Suppressor macrophage (primary cell): ENCODE measurements at regions not wholly inside any gene's neighbourhood (a gene's known extent, or its start where the extent isn't known, plus 50 kb on each side); places are given as distances from the start of the nearest gene placed in this dataset.
A peak's percentile ranks its signal among the peaks of the same experiment; 100 is the strongest.

ENCODE experiments used
- DNase-seq, 4 experiments: peaks; one replicate each; pipeline ENCODE4 v3.0.0-alpha.2; 2020 to 2022

DNA sequence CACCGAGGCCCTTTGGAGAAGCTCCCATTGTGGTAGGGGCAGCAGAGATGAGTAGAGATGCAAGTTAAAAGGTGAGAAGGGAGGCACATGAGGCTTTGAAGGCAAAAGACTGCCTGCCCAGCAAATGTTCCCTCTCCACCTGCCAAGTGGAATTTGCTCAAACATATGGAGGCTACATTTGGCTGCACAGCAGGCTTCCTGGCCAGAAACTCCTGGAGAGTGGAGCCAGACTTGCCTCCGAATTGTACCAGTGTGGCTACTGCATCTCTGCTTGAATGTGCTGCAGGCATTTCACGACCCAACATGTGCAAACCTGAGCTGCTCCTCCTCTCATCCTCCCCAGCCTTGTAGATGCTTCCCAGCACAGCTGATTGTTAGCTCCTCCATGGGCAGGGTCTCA is 229.2 kb downstream of the ZNF621 start:
- DNase-seq: no peak

DNA sequence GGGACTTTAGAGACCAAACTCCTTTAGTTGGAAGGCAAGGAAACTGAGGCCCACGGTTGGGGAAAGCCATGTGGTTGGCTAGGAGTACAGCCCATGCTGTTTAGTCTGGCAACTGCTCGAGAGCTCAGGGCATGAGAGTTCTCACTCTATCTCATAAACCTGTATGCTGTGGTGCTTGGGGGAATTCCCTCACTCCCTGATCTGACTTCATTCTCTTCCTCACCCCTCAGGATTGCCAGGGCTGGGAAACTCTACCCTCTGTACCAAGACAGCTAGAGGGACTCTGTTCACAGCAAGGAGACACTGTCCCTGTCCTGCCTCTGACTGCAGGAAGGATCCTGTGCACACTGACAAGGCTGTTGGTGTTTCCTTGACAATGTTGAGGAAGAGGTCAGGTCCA is 230.2 kb downstream of the ZNF621 start:
- no peak for DNase-seq

DNA sequence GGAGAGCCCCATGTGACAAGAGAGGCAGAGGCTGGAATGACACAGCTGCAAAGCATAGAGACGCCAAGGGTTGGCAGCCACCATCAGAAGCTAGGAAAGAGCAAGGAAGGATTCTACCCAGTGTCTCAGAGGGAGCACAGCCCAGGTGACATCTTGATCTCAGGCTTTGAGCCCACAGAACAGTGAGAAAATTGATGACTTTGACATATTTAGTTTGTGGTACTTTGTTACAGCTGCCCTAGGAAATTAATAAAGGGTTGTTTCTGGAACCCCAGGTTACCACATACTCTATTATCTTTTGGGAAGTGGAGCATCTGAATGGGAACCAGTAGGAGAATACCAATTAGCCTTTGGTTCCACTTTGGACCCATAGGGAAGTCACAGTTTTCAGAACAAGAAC is 231.7 kb downstream of the ZNF621 start:
- no peak for DNase-seq

DNA sequence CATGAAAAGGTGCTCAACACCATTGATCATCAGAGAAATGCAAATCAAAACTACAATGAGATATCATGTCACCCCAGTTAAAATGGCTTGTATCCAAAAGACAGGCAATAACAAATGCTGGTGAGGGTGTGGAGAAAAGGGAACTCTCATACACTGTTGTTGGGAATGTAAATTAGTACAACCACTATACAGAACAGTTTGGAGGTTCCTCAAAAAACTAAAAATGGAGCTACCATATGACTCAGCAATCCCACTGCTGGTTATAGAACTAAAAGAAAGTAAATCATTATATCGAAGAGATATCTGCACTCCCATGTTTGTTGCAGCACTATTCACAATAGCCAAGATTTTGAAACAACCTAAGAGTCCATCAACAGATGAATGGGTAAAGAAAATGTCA is 238.0 kb downstream of the ZNF621 start:
- DNase-seq: peak; percentile 40 to 79 (median 60)

DNA sequence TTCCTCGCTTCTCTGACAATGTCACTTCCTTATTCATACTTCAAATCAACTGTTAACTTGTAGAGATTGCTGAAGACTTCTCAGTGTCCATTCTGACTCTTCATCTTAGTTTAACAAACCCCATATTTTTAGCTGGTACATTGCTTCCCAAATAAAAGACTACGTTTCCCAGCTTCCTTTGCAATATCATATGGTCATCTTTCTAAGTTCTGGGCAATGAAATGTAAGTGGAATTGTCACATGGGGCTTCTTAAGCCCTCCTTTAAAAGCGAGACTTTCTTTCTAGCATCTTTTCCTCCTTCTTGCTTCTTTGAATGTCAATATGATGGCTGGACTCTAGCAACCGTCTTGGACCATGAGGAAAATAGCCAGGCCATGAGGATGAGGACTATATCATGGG is 239.0 kb downstream of the ZNF621 start:
- peak in 3 of 4 experiments; percentile 13 to 58 (median 52) for DNase-seq

DNA sequence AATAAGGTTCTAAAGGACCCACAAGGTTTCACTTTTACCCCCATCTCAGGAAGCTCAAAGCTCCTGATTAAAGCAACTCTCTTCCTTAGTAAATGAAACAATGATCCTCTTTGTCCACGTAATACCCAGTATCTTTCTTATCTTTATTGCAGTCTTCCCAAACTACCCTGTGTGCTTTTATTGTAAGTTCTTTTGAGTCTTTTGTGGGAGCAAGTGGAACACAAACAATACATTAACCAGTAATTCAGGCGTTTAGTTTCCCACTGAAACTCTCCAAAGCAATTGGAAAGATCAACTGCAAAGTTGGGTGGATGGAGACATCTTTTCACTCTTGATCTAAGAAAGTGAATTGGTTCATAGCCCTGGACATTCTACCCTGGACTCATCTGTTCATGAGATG is 240.0 kb downstream of the ZNF621 start:
- no peak for DNase-seq

DNA sequence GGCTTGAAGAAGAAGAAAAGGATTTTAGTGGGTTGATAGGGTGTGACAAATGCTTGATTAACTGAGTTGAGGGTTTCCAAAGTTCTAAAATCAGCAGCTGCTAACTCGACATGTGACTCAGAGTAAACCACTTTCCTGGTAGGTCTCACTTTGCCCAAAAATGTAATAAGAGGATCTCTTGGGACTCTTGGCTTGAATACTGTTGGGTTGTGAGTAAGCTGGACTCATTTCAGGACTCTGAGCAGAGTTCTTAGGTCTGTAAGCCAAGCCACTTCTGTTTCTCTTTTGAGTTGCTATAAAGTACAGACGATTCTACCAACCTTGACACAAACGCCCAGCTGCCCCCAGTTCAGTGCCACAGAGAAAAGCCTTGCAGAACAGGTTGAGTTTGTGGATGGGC is 241.1 kb downstream of the ZNF621 start:
- no peak for DNase-seq

DNA sequence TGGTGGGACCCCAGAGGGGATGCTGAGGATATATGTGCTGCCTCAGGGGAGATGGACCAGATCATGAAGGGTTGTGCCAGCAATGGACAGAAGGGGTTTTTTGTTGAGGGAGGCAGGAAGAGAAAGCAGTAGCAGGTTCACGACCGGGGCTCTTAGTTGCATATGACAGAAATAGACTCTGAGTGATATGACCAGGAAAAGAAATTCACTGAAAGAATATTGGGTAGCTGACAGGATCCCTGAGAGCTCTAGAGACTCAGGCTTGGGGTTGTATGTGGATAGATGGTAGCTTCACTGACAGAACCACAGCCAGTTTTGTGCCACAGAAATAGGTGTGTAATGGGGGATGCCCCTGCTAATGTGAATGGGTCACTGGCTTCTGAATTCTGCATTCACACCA is 241.6 kb downstream of the ZNF621 start:
- no peak for DNase-seq

DNA sequence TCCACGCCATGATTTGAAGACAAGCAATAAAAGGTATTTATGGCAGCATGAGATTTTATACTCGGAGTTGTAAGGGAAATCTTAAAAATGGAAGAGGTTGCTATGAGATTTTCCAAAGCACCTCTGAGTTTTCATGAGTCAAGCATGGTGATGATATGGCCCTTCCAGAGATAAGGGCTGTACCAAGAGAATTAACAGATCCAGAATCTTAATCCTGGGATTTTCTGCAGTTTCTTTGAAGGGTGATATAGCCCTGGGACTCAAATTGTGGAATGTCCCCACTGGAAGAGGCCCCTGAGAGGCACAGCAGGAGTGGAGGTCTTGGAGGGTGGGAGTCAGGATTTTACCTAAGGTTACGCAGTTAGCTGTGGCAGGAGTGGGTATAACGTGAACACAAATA is 243.3 kb downstream of the ZNF621 start:
- no peak for DNase-seq

DNA sequence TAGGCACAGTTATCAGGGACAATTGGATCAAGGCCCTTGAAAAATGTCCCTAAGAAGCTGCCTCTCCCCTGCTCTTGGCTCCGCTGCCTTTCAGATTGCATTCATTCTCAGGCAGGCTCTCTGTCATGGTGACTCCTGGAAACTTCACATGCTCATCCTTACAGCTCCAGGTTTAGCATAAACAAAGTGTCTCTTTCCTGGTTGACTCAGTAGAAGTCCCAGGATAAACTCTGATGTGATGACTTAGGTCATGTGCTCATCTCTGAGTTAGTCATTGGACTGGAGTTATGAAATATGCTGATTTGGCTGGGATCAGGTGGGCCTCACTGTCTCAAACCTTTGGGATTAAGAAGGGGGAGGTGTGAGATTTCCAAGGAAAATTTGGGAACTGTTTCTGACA is 243.8 kb downstream of the ZNF621 start:
- DNase-seq: peak; percentile 9 to 50 (median 28)

DNA sequence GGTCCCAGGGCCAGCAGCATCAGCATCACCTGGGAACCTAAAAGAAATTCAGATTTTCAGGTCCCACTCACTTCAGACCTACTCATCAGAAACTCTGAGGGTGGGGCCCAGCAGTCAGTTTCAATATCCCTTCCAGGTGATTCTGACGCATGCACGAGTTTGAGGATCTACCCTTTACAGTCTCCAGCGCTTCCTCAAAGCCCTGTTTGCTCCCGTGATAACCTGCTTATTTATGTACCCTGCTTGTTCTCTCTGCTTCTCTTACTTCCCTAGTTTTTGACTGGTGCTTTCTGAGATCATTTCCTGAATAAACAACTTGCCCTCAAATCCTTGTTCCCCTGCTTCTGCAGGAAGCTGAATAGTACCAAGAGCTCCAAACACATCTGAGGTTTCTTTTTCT is 245.3 kb downstream of the ZNF621 start:
- peak; percentile 70 to 88 (median 83) for DNase-seq

DNA sequence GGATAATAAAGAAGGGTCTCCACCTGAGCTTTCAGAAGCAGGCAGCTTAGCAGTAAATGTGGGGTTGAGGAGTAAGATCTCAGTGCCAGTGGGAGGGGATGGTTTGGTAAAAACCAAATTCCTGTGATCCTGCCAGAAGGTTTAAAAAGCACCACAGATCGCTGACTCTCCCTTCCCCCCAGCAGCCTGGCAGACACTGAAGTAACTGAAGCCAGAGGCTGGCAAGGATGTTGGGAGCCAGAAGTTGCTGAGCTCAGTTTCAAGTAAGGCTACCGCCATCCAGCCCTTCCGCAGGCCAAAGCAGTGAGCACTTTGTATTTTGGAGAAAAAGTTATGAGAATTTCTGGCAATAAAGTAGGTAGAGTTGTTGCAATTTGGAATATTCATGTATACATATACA is 246.4 kb downstream of the ZNF621 start:
- no peak for DNase-seq

DNA sequence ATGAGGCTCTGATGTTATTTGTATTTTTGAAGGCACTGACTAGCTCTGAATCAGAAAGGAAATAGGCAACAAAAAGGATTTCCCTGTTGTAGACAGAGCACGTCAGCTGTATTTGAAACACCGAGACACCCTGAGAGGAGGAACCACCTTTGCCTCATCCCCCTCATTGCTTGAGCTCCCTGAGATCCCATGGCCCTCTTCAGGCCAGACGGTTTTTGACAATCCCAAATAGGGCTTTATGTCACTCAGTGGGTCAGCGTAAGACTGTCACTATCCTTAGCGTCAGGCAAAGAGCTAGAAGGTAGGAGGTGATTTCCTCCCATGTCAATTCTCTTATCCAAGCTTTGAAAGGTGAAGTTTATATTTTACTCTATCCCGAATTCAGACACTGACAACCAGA is 254.3 kb downstream of the ZNF621 start:
- no peak for DNase-seq

DNA sequence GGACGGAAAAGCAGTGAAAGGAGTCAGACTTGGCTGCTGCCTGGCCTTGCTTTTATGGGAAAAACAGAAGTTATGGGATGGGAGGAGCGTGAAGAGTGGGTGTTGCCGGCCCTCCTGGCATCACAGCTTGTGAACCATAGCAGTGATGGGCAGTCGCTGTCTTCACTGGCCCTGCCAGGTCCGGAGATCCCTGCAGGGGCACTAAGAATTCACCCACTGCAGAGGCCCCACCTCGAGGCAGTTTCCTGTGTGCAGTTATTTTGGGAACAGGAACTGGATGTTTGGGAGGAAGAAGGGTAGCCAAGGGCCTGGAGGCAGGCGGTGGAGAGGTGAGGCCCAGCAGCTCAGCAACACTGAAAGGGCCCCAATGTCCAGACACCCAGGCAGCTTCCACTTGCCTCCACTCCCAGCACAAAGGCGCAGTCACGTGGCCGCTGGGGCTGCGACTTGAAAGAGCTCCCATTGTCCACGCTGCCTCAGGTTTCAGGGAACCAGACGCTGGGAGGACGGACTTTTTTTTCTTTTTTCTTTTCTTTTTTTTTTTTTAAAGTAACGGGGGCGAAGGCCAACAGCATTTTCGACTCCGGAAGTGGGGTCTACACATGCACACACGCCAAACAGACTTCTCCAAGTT is 255.6 kb downstream of the ZNF621 start:
- DNase-seq: peak in 3 of 4 experiments; percentile 17 to 42 (median 32)

DNA sequence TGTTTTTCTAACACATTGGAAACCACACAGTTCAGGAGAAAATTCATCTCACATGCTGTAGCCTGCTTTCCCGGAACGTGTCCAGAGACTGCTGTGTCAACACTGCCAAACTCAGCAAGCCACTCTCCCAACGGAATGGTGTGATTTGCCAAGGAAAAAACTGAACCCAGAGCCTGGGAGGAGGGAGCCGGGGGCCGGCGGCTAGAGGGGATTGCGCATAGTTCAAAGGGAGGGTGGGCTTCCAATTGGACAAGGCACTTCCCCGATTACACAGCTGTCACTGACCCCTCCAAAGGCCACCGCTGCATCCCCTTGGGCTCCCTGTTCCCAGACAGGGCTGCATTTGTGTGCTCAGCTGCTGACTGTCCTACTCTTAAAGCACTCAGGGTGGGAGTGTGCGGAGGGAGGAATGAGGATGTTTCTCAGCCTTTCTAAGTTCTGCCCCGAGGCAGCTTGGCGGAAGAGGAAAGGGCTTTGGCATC is 256.2 kb downstream of the ZNF621 start:
- DNase-seq: no peak

DNA sequence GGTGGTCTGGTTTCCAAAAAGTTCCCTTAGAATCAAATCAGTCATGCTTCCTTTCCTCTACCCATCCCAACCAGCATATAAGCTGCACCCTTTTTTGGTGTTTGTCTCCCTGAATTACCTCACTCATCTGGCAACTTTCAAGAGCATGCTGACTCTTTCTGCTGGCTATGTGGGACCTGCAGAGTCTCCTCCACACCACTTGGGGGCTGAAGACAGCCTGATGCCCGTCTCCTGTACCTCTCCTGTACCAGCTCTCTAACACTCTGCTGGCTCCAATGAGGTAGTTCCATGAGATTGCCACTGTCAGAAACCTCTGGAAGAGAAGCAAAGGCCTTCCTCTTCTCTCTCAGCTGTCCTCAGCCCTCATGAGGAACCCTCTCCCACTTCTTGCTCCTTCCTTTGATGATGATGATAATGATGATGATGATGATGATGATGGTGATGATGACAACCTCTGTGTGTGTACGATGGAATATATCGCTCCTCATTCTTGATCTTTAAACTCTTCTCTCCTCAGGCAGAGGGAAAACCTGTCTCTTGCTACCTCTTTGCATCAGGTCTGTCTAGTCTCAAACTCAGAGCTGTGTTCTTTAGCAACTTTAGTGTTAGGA is 257.5 kb downstream of the ZNF621 start:
- DNase-seq: peak; percentile 23 to 53 (median 28)

DNA sequence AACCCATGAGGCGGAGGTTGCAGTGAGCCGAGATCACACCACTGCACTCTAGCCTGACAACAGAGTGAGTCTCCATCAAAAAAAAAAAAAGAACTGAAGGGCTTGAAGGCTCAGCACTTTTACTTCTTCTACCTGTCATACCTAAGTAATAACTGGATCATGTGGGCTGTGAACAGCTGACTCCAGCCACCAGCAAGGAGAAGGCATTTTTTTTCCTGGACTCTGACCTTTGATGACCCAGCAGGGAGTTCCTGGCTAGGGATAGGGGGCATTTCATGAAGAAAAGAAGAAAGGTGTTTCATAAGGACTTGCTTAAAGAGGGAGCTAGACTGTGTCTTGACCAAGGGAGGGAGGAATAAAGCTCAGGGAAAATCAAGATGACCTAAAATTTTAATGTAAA is 266.0 kb downstream of the ZNF621 start:
- no peak for DNase-seq

DNA sequence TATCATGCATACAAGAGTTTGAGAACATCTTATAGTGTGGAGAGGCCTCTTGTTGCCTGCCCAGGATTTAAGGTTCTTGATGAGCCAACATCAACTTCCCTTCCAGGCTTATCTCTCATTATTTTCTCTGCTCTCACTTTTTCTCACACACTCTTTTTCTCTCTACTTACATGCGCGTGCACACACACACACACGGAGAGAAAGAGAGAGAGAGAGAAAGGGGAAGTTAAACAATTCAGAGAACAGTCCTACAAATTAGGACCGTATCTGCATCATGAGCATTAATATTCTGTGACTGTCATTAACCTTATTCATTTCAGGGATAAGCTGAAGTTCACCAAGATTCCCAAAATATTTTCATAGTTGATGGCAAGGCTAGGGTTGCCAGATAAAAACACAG is 269.0 kb downstream of the ZNF621 start:
- peak in 3 of 4 experiments; percentile 19 to 43 (median 38) for DNase-seq

DNA sequence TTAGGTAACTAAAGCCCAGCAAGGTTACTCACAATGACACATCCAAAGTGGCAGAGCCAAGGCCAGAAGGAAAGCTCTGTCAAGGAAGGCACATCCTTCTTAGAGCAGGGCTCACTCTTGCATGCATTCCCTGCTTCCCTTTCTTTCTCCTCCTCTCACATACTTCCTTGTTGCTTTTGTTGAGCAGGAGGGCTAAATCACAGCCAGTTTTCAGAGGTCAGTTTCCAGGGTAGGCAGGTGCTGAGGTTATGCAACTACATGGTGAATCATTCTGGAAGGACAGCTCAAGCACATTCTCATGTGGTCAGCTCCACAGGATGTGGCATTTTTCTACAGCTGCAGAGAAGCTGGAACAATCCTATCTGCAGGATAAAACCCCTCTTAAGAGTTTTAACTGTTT is 275.6 kb downstream of the ZNF621 start:
- DNase-seq: peak; percentile 64 to 83 (median 76)

DNA sequence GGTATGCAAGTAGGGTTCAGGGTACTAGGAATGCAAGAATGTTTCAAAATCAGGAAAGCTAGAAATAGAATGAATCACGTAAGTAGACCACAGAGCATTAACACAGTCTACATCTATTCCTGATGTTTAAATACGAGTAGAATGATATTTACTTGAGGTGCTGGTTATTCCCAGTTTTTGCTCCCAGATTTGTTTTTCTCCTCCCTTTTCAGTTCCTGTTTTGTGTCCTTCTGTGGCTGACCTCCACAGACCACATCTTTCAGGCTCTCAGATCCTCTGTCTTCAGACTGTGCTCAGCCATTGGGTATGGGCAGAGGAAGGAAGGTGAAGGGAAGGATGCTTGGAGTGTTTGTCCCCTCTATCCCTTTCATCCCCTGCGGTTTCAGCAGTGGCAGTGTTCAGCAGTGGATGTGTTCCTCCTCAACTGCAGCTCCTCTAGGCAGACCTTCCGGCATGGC is 276.6 kb downstream of the ZNF621 start:
- peak in 1 of 4 experiments; percentile 17 for DNase-seq

DNA sequence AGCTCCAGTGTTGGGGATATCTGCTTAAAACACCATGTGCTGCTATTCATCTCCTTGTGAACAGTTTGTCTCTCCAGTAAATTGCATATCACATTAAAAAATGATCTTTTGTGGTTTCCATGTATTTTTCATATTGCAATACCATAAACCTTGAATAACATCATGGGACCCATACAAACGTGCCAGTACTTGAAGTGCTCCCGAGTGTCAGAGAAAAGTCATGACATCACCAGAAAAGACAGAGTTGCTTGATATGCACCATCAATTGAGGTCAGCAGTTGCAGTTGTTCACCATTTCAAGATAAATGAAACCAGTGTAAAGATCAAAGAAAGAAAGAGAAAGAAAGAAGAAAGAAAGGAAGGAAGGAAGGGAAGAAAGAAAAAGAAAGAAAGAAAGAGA is 278.6 kb downstream of the ZNF621 start:
- no peak for DNase-seq

DNA sequence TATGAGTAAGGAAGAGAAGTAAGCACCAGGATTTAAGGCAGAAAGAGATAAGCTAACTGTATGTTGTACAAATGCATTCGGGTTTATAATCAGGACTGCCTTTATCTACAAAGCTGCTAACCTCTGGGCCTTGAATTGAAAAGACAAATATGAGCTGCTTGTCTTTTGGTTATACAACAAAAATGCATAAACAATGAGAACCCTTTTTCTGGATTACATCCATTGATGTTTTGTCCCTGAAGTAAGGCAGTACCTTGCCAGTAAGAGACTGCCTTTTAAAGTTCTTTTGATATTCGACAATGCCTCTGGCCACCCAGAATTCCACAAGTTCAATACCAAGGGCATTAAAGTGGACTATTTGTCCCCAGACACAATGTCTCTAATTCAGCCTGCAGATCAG is 280.7 kb downstream of the ZNF621 start:
- DNase-seq: no peak

DNA sequence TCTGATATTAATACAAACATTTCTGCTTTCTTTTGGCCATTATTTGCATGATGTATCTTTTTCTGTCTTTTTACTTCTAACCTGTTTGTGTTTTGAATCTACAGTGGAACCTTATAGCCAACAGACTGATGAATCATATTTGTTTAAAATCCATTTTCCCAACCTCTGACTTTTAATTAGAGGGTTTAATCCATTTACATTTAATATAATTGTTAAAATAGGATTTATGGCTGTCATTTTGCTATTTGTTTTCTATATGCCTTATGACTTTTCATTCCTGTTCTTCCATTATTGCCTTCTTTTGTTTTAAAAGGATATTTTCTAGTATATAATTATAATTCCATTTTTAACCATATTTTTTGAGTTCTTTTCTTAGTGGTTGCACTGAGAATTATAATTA is 286.1 kb downstream of the ZNF621 start:
- DNase-seq: no peak

DNA sequence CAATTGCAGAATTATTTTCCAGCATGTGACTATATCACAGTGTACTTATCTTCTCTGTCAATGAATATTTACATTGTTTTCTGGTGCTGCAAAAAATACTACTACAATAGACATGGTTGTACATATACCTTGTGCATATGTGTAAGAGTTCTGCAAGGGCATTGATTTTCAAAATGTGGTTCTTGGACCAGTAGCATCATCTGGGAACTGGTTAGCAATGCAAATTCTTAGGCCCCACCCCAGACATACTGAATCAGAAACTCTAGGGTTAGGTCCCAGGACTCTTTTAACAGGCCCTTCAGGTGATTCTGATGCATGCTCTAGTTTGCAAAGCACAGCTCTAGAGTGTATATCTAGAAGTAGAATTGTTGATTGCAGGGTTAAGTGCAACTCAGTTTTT is 292.3 kb downstream of the ZNF621 start:
- no peak for DNase-seq

DNA sequence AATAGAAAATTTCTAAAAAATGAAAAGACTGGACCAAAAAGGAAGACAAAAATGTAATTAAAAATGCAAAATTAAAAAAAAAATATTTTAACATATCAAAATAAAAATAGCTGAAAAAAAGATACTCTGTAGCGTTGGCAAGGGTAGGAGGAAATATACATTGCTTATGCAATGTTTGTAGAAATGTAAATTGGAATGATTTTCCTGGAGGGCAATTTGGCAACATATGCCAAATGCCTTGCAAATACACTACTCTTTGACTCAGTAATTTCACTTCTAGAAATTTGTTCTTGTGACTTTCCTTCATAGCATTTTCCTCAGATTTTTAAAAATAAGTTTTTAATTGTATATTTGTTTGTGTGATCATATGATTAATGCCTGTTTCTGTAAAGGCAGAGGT is 296.6 kb downstream of the ZNF621 start:
- peak in 2 of 4 experiments; percentile 38 to 45 for DNase-seq
